Transverse colon (tissue), 4 donors: ENCODE measurements at regions not wholly inside any gene's neighbourhood (a gene's known extent, or its start where the extent isn't known, plus 50 kb on each side); places are given as distances from the start of the nearest gene placed in this dataset.
"Not testable (repeated sequence)": the region's sequence is repeated elsewhere in the genome, so short reads cannot be mapped to it uniquely, and the experiment has no call there.

Experiments
- DNase-seq: peaks from one replicate; pipeline ENCODE4 v3.0.0-alpha.2; 2019
- H3K27ac ChIP-seq, 4 donors: fragments of 200-600 bp; sonication (generic); 2 replicates each; pipeline ENCODE4 v1.5.1; 2016 to 2018; ENCODE audit warnings: inconsistent platforms in 4 of 4
- H3K27me3 ChIP-seq: fragments of 200-600 bp; sonication (generic); 2 replicates; pipeline ENCODE4 v1.5.1; 2017; ENCODE audit warnings: inconsistent platforms
- H3K36me3 ChIP-seq, 4 donors: fragments of 200-600 bp; sonication (generic); 2 replicates each; pipeline ENCODE4 v1.5.1; 2017 to 2019; ENCODE audit warnings: inconsistent platforms in 4 of 4
- H3K4me1 ChIP-seq, 4 donors: fragments of 200-600 bp; sonication (generic); 2 replicates each; pipeline ENCODE4 v1.5.1; 2017 to 2020; ENCODE audit warnings: inconsistent platforms in 4 of 4
- H3K4me3 ChIP-seq, 4 donors: fragments of 200-600 bp; sonication (generic); 1 replicate in 1 of 4; 2 replicates in 3 of 4; pipeline versions ENCODE4 v1.5.1 to v1.6.1; 2017 to 2019; ENCODE audit warnings: inconsistent platforms in 4 of 4
- H3K9me3 ChIP-seq, 2 donors: fragments of 200-600 bp; sonication (generic); 2 replicates each; pipeline ENCODE4 v1.5.1; 2017 to 2019; ENCODE audit warnings: inconsistent platforms in 2 of 2
- CTCF ChIP-seq, 5 experiments: fragments of 200-600 bp in 3 of 5; fragments of 450-650 bp in 2 of 5; sonication (generic) in 3 of 5; IDR thresholded peaks; 1 replicate in 2 of 5; 2 replicates in 3 of 5; pipeline ENCODE4 v1.5.1; 2016 to 2017; ENCODE audit warnings: antibody characterized with exemption in 5 of 5, inconsistent platforms in 3 of 5, mild to moderate bottlenecking in 2 of 5, moderate library complexity in 1 of 5
- EP300 ChIP-seq: sonication (generic); formaldehyde crosslinking; IDR thresholded peaks from one replicate; pipeline ENCODE4 v1.6.1; 2017; ENCODE audit warnings: antibody characterized with exemption, low read depth
- POLR2A ChIP-seq: fragments of 450-650 bp; IDR thresholded peaks from one replicate; pipeline ENCODE4 v1.6.1; 2016; ENCODE audit warnings: antibody characterized with exemption, mild to moderate bottlenecking, moderate library complexity
- POLR2AphosphoS5 ChIP-seq, 3 donors: sonication (generic); formaldehyde crosslinking; IDR thresholded peaks; one replicate each; pipeline ENCODE4 v1.6.1; 2016; ENCODE audit warnings: antibody characterized with exemption in 3 of 3
- WGBS, 2 donors: methylation state at CpG; one replicate each; pipeline ENCODE4 v1.1.5; 2018; ENCODE audit warnings: low coverage in 1 of 2; 5-methylcytosine and 5-hydroxymethylcytosine counted together
- in situ Hi-C, 4 donors: fragments of 200-750 bp; cut with MboI; loops; one replicate each; pipeline versions ENCODE4 v1.15.0 to v1.15.1; 2017; ENCODE audit warnings: low sequenced_read_pairs in 3 of 4, low pct_ligation_motif_present in 1 of 4, low pct_unique_long_range_greater_than_20kb in 1 of 4
- intact Hi-C: fragments of 100-400 bp; cut with DNase I; formaldehyde crosslinking; loops from one replicate; pipeline ENCODE4 v1.15.1; 2023; ENCODE audit warnings: low total_unique reads

- intact Hi-C loops: no loop called here
Measured at GRCh38 chr19:29154163-29154562, 58.8 kb downstream of the UQCRFS1 start.

DNA sequence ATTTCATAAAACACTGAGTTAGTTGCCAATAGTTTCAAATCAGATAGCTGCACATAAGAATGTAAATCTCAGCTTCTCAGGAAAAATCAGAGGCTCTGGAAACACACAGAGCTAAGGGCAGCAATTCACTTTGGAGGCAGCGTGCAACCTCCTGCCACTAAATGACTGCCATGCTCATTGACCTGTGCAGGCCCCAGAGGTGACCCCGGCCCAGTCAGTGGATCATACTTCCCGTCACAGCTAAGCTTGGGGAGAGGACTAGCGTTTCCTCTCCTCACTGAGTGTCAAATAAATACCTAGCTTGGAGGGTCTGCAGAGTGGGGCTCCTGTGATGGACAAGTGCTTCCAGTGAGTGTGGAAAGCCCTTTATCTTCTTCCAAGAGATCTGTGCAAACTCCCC is 67.2 kb downstream of the UQCRFS1 start:
- Histone ChIP-seq H3K4me3 (no peak overlapping the region), H3K27me3 (peaks cover 5% of the 10 kb centered on the region), H3K36me3 (no peaks in the 10 kb centered on the region), H3K27ac (no peak overlapping the region), H3K4me1 (no peaks in the 10 kb centered on the region), H3K9me3 (no peaks in the 10 kb centered on the region)
- no peak for DNase-seq
- intact Hi-C loops (no loop called here), in situ Hi-C loops (no loop called here)
- 29 to 41% methylated on average over 4 of the region's 4 CpGs for WGBS, 2 donors
- TF ChIP-seq EP300: no peak
- no peak for TF ChIP-seq POLR2A
- no peak for TF ChIP-seq POLR2AphosphoS5 (IDR thresholded peaks at IDR 0.05)
- TF ChIP-seq CTCF (IDR thresholded peaks at IDR 0.05): no peak

More at GRCh38 chr19:29154163-29154562, 58.8 kb downstream of the UQCRFS1 start:
- Histone ChIP-seq H3K27me3 (no peaks in the 10 kb centered on the region), H3K27ac (no peak overlapping the region), H3K36me3 (no peaks in the 10 kb centered on the region), H3K4me3 (no peak overlapping the region), H3K4me1 (no peaks in the 10 kb centered on the region), H3K9me3 (peaks cover 0 to 12% of the 10 kb centered on the region in 2 donors)
- TF ChIP-seq POLR2AphosphoS5 (IDR thresholded peaks at IDR 0.05) (no peak), POLR2A (no peak), EP300 (no peak), CTCF (IDR thresholded peaks at IDR 0.05) (no peak)
- in situ Hi-C loops: no loop called here
- WGBS, 2 donors: 83 to 94% methylated on average over 2 to 3 of the region's 3 CpGs
- DNase-seq: no peak

- in situ Hi-C loops (no loop called here), intact Hi-C loops (no loop called here)
- Histone ChIP-seq H3K36me3 (no peaks in the 10 kb centered on the region), H3K4me1 (no peaks in the 10 kb centered on the region), H3K9me3 (peaks cover 19 to 22% of the 10 kb centered on the region in 2 donors), H3K4me3 (no peak overlapping the region), H3K27me3 (peaks cover 5% of the 10 kb centered on the region), H3K27ac (no peak overlapping the region)
- TF ChIP-seq EP300 (no peak), POLR2A (no peak), POLR2AphosphoS5 (IDR thresholded peaks at IDR 0.05) (no peak), CTCF (IDR thresholded peaks at IDR 0.05) (no peak)
- no peak for DNase-seq
- WGBS, 2 donors: 67 to 91% methylated on average over 4 of the region's 4 CpGs
Measured at GRCh38 chr19:29143183-29143582, 69.8 kb downstream of the UQCRFS1 start.

GRCh38 chr19:29139227-29139626 is 73.7 kb downstream of the UQCRFS1 start:
- no peak for TF ChIP-seq CTCF (IDR thresholded peaks at IDR 0.05)
- no peak for TF ChIP-seq POLR2A
- TF ChIP-seq POLR2AphosphoS5 (IDR thresholded peaks at IDR 0.05): no peak
- no peak for TF ChIP-seq EP300
- no peak overlapping the region for H3K27ac ChIP-seq
- H3K9me3 ChIP-seq: peaks cover 20 to 22% of the 10 kb centered on the region in 2 donors
- in situ Hi-C loops: no loop called here
- no peak for DNase-seq
- no peaks in the 10 kb centered on the region for H3K4me1 ChIP-seq
- no peak overlapping the region for H3K4me3 ChIP-seq
- intact Hi-C loops: no loop called here
- peaks cover 3% of the 10 kb centered on the region for H3K27me3 ChIP-seq
- no peaks in the 10 kb centered on the region for H3K36me3 ChIP-seq

DNA sequence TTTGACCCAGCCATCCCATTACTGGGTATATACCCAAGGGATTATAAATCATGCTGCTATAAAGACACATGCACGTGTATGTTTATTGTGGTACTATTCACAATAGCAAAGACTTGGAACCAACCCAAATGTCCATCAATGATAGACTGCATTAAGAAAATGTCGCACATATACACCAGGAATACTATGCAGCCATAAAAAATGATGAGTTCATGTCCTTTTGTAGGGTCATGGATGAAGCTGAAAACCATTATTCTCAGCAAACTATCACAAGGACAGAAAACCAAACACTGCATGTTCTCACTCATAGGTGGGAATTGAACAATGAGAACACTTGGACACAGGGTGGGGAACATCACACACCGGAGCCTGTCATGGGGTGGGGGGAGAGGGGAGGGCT is 74.7 kb downstream of the UQCRFS1 start:
- H3K27ac ChIP-seq, H3K27me3 ChIP-seq, H3K4me1 ChIP-seq, intact Hi-C loops, H3K4me3 ChIP-seq, DNase-seq, in situ Hi-C loops, H3K36me3 ChIP-seq: not testable (repeated sequence)
- WGBS, 2 donors: 61 to 78% methylated on average over 3 of the region's 3 CpGs
- peaks cover 20 to 22% of the 10 kb centered on the region in 2 donors for H3K9me3 ChIP-seq
